GM23248 (cell line): ENCODE measurements at regions not wholly inside any gene's neighbourhood (a gene's known extent, or its start where the extent isn't known, plus 50 kb on each side); places are given as distances from the start of the nearest gene placed in this dataset.

Experiments used
- DNase-seq: peaks from one replicate; pipeline ENCODE4 v3.0.0-alpha.2; 2015
- H2AFZ ChIP-seq: fragments of 200-600 bp; sonication (generic); 2 replicates; pipeline ENCODE4 v1.6.1; 2016; ENCODE audit warnings: antibody characterized with exemption
- H3F3A ChIP-seq: fragments of 200-600 bp; sonication (generic); 2 replicates; pipeline ENCODE4 v1.6.1; 2016; ENCODE audit warnings: mild to moderate bottlenecking, antibody characterized with exemption, mixed run types; ENCODE audit not compliant: insufficient read depth
- H3K27ac ChIP-seq: fragments of 200-600 bp; sonication (generic); 2 replicates; pipeline ENCODE4 v1.5.1; 2016; ENCODE audit warnings: mild to moderate bottlenecking
- H3K27me3 ChIP-seq: fragments of 200-600 bp; sonication (generic); replicated peaks from 2 replicates; pipeline ENCODE4 v1.6.1; 2016; ENCODE audit warnings: mild to moderate bottlenecking; ENCODE audit not compliant: insufficient read depth
- H3K36me3 ChIP-seq: fragments of 200-600 bp; sonication (generic); 2 replicates; pipeline ENCODE4 v1.6.1; 2016; ENCODE audit warnings: low read depth, mild to moderate bottlenecking
- H3K4me1 ChIP-seq: fragments of 200-600 bp; sonication (generic); 2 replicates; pipeline ENCODE4 v1.6.1; 2016; ENCODE audit warnings: mild to moderate bottlenecking; ENCODE audit not compliant: insufficient read depth
- H3K4me2 ChIP-seq: fragments of 200-600 bp; sonication (generic); one replicate; pipeline ENCODE4 v1.6.1; 2016; ENCODE audit warnings: mild to moderate bottlenecking; ENCODE audit not compliant: unreplicated experiment
- H3K4me3 ChIP-seq: fragments of 200-600 bp; sonication (generic); 2 replicates; pipeline ENCODE4 v1.5.1; 2016; ENCODE audit warnings: mild to moderate bottlenecking
- H3K79me2 ChIP-seq: fragments of 200-600 bp; sonication (generic); 2 replicates; pipeline ENCODE4 v1.6.1; 2016; ENCODE audit warnings: mild to moderate bottlenecking; ENCODE audit not compliant: insufficient read depth
- H3K9ac ChIP-seq: fragments of 200-600 bp; sonication (generic); 2 replicates; pipeline ENCODE4 v1.6.1; 2016; ENCODE audit warnings: mild to moderate bottlenecking
- H3K9me2 ChIP-seq: fragments of 200-600 bp; sonication (generic); 2 replicates; pipeline ENCODE4 v1.6.1; 2016; ENCODE audit warnings: mixed run types, mild to moderate bottlenecking, moderate library complexity; ENCODE audit not compliant: insufficient read depth
- H3K9me3 ChIP-seq: fragments of 200-600 bp; sonication (generic); one replicate; pipeline ENCODE4 v1.6.1; 2017; ENCODE audit warnings: low read depth
- H4K20me1 ChIP-seq: fragments of 200-600 bp; sonication (generic); 2 replicates; pipeline ENCODE4 v1.6.0; 2016; ENCODE audit not compliant: insufficient read depth
- EZH2 ChIP-seq: fragments of 200-600 bp; sonication (generic); IDR thresholded peaks from 2 replicates; pipeline ENCODE4 v1.6.1; 2018; ENCODE audit warnings: antibody characterized with exemption, mild to moderate bottlenecking; ENCODE audit not compliant: insufficient read depth, poor library complexity, severe bottlenecking
- EZH2phosphoT487 ChIP-seq: fragments of 200-600 bp; sonication (generic); IDR thresholded peaks from 2 replicates; pipeline ENCODE4 v1.6.1; 2018; ENCODE audit warnings: antibody characterized with exemption, moderate library complexity, mild to moderate bottlenecking, low read depth; ENCODE audit not compliant: insufficient read depth
- WGBS, 2 experiments: methylation state at CpG; one replicate each; pipeline ENCODE4 v1.1.6; 2015 to 2017; ENCODE audit warnings: low lambda C conversion rate in 2 of 2, low coverage in 1 of 2; ENCODE audit errors: missing lambda C conversion rate in 2 of 2; 5-methylcytosine and 5-hydroxymethylcytosine counted together
- in situ Hi-C: fragments of 300-500 bp; cut with MboI; formaldehyde crosslinking; loops from 2 replicates; pipeline ENCODE4 v1.15.0; 2020

DNA sequence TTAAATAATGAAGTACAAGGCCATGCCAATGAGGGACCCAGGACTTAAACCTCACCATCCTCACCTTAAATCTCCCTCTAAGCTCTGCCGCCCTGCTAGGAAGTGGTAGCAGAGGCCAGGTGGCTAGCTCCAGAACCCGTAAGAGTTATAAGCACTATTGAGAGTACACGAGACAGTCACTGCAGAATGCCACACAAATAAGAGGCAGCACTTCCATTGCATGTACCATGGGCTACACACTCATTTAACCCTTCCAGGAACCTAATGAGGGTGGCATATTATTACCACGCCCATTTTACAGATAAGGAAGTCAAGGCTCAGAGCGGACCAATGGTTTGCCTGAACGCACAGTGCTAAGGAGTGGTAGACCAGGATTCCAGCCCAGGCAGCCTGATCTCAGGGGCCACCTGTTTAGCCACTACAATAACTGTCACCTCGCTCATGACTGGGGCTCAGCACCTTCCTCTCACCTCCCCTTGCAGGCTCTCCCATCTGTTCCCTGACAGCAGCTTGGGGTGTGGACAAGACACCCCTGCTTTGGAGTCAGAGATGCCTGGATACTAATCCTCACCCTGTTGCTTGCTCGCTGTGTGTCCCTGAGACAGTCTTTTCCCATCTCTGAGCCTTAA lies 54.8 kb upstream of the ID3 start:
- Histone ChIP-seq H3K4me3 (no peak overlapping the region), H3K4me1 (no peaks in the 10 kb centered on the region), H3K9me3 (no peaks in the 10 kb centered on the region), H3F3A (no peaks in the 10 kb centered on the region), H2AFZ (no peak overlapping the region), H3K27me3 (peaks cover 4% of the 10 kb centered on the region; the same call in 1 of the 2 replicates), H3K27ac (no peak overlapping the region), H4K20me1 (no peaks in the 10 kb centered on the region), H3K79me2 (no peaks in the 10 kb centered on the region), H3K4me2 (no peak overlapping the region), H3K36me3 (no peaks in the 10 kb centered on the region), H3K9ac (no peak overlapping the region), H3K9me2 (no peaks in the 10 kb centered on the region)
- TF ChIP-seq EZH2phosphoT487 (no peak), EZH2 (no peak)
- 84 to 88% methylated on average over 8 of the region's 8 CpGs for WGBS, 2 experiments
- in situ Hi-C loops, result no loop called here
- DNase-seq, result no peak

DNA sequence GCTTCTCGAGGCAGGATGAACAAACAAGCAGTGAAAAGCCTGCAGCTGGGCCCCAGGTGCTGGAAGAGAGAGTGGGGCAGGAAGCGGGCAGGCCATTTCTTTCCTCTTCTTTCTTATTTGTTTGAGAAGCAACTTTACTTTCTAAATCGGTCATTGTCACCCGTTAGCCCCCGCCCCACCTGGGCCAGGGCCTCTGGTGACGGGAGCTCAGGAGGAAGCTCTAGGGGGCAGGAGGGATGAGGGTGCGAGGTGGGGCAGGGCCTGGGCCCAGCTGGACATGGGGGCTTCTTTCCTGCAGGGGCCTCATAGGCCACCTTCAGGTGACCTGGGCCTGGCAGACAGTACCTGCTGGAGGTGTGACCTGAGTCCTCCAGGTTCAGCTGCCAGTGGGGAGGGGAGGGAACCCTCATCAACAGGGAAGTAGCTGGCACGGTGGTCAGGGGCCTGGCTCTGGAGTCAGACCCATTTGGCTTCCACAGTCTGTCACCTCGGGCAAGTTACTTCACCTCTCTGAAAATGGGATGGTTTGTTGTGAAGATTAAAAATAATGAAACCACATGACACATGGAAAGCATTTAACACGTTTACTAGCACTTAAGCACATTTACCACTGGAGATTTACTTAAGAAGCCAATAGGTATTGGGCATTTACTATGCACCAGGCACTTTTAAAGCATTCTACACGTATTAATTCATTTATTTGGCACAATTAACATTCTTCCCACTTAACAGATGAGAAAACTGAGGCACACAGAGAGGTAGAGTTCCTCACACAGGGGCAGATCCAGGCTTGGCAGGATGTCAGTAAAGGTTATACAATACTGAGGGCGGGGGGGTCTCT lies 54.1 kb upstream of the ID3 start:
- Histone ChIP-seq H3K4me3 (no peak overlapping the region), H4K20me1 (no peaks in the 10 kb centered on the region), H3K27ac (no peak overlapping the region), H2AFZ (no peak overlapping the region), H3K9ac (no peak overlapping the region), H3K4me2 (no peak overlapping the region), H3K79me2 (no peaks in the 10 kb centered on the region), H3F3A (no peaks in the 10 kb centered on the region), H3K9me3 (no peaks in the 10 kb centered on the region), H3K4me1 (no peaks in the 10 kb centered on the region), H3K27me3 (no peaks in the 10 kb centered on the region), H3K36me3 (no peaks in the 10 kb centered on the region), H3K9me2 (no peaks in the 10 kb centered on the region)
- in situ Hi-C loops, result no loop called here
- TF ChIP-seq EZH2phosphoT487 (no peak), EZH2 (no peak)
- 74 to 76% methylated on average over 12 of the region's 12 CpGs for WGBS, 2 experiments
- DNase-seq, result no peak

DNA sequence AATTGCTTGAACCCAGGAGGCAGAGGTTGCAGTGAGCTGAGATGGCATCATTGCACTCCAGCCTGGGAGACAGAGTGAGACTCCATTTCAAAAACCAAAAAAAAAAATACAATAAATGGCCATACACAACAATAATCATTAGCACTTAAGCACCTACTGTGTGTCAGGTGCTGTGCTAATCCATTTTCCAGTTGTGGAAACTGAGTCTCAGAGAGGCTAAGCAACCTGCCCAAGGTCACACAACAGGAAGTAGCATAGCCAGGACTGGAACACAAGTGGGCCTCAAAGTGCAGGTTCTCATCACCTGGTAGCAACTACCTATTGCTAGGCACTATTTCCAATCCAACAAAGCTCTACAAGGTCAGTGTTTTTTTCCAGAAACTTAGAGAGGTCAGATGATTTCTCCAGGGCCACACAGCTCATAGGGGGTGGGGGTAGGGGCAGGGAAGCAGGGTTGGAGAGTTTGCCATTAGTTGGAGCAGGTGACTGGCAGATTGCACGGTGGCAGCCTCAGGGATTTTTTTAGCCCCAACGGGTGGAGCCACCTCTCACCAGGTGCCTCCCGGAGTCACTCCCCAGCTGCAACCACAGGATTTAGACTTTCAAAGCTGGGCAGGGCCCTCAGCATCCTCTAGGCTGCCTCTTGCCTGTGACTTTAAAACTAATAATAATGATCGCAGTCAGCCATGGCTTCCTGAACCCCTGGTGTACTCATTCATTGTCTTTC lies 52.5 kb upstream of the ID3 start:
- in situ Hi-C loops, result no loop called here
- H3K4me2 ChIP-seq, result no peak overlapping the region
- H2AFZ ChIP-seq, result no peak overlapping the region
- no peaks in the 10 kb centered on the region for H3K9me3 ChIP-seq
- no peaks in the 10 kb centered on the region for H4K20me1 ChIP-seq
- no peak for TF ChIP-seq EZH2phosphoT487
- no peak for TF ChIP-seq EZH2
- no peak for DNase-seq
- H3K4me1 ChIP-seq, result no peaks in the 10 kb centered on the region
- no peak overlapping the region for H3K27ac ChIP-seq
- no peak overlapping the region for H3K4me3 ChIP-seq
- H3K27me3 ChIP-seq, result no peaks in the 10 kb centered on the region
- H3K9ac ChIP-seq, result no peak overlapping the region
- no peaks in the 10 kb centered on the region for H3K79me2 ChIP-seq
- 70 to 76% methylated on average over 4 of the region's 4 CpGs for WGBS, 2 experiments
- H3K9me2 ChIP-seq, result no peaks in the 10 kb centered on the region
- H3K36me3 ChIP-seq, result no peaks in the 10 kb centered on the region
- H3F3A ChIP-seq, result no peaks in the 10 kb centered on the region

DNA sequence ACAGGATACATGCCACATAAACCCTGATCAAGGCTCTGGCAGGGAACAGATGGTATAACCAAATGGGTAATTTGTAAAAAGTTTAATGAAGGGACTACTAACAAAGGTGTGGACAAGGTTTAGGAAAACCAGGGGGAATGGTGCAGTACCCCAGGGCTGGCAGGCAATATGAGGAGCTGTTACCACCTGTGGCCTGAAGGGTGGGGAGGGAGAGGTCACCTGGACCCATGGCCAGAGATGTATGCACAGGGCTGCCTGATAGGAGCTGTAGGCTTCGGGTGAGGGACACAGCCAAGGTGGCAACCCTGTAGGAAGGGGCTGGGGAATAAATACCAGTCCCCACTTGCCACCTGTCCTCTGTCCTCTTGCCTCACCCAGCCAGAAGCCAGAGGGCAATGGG lies 51.4 kb upstream of the ID3 start:
- no peak overlapping the region for H3K4me2 ChIP-seq
- H3K9ac ChIP-seq, result no peak overlapping the region
- H3K4me3 ChIP-seq, result no peak overlapping the region
- H3K9me3 ChIP-seq, result no peaks in the 10 kb centered on the region
- no peaks in the 10 kb centered on the region for H3K9me2 ChIP-seq
- H3K79me2 ChIP-seq, result no peaks in the 10 kb centered on the region
- H3K27ac ChIP-seq, result no peak overlapping the region
- H3K4me1 ChIP-seq, result no peaks in the 10 kb centered on the region
- no peak overlapping the region for H2AFZ ChIP-seq
- no peaks in the 10 kb centered on the region for H4K20me1 ChIP-seq
- no peaks in the 10 kb centered on the region for H3K27me3 ChIP-seq
- 70 to 82% methylated on average over 1 of the region's 1 CpG for WGBS, 2 experiments
- in situ Hi-C loops, result no loop called here
- H3F3A ChIP-seq, result no peaks in the 10 kb centered on the region
- no peak for TF ChIP-seq EZH2phosphoT487
- TF ChIP-seq EZH2, result no peak
- DNase-seq, result no peak
- H3K36me3 ChIP-seq, result no peaks in the 10 kb centered on the region
